Breast epithelium (tissue), 3 donors: ENCODE measurements at regions not wholly inside any gene's neighbourhood (a gene's known extent, or its start where the extent isn't known, plus 50 kb on each side); places are given as distances from the start of the nearest gene placed in this dataset.

ENCODE experiments used
- CTCF ChIP-seq, 3 donors: fragments of 450-650 bp; IDR thresholded peaks; one replicate each; pipeline ENCODE4 v1.5.1; 2016 to 2017; ENCODE audit warnings: antibody characterized with exemption in 3 of 3, mild to moderate bottlenecking in 3 of 3, moderate library complexity in 3 of 3
- POLR2A ChIP-seq: fragments of 450-650 bp; IDR thresholded peaks from one replicate; pipeline ENCODE4 v1.6.1; 2016; ENCODE audit warnings: antibody characterized with exemption, mild to moderate bottlenecking, moderate library complexity

GRCh38 chr1:105830571-105831146 is 1225.8 kb upstream of the PRMT6 start:
- TF ChIP-seq CTCF (IDR thresholded peaks at IDR 0.05) = no peak
- no peak for TF ChIP-seq POLR2A
